NCI-H446 (cell line): ENCODE measurements at regions not wholly inside any gene's neighbourhood (a gene's known extent, or its start where the extent isn't known, plus 50 kb on each side); places are given as distances from the start of the nearest gene placed in this dataset.
A peak's percentile ranks its signal among the peaks of the same experiment; 100 is the strongest.
"Not testable (repeated sequence)": the region's sequence is repeated elsewhere in the genome, so short reads cannot be mapped to it uniquely, and the experiment has no call there.

Experiments used
- DNase-seq, 2 experiments: peaks; one replicate each; lab custom pipeline; 2025; lab: John Stamatoyannopoulos, UW

DNA sequence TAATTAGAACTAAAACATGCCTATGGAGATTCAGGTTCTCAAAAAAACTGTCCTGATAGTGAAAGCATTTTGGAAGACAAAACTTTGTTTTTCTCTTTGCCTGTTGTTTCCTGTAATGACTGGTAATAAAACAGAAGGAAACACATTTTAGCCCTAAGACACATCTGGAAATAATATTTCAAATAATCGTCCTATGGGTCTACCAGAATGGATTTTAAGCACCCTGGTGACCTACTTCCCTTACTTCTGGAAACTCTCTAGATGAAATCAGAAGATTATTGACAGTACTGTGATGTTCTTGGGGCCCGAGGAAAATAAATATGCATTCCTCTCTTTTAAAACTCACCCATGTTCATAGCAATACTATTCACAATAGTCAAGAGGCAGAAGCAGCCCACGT is 110.1 kb upstream of the TLE4 start:
- no peak for DNase-seq

DNA sequence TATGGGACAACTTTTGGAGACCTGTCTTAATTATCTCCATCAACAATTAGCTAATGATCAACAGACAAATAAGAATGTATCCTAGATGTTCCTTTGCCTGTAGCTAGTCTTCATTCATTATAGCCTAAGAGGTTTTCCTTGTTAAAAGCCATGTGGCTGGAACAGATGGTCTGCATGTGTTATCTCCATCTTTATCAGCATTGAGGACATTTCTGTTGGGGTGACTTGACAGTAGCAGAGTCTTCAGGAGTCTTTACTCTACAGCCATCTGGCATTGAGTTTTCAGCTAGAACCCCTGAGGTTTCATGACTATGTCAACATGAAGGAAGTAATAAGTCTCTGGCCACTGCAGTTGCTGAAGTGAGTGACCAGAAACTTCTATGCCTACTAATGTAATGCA is 106.6 kb upstream of the TLE4 start:
- DNase-seq: no peak

DNA sequence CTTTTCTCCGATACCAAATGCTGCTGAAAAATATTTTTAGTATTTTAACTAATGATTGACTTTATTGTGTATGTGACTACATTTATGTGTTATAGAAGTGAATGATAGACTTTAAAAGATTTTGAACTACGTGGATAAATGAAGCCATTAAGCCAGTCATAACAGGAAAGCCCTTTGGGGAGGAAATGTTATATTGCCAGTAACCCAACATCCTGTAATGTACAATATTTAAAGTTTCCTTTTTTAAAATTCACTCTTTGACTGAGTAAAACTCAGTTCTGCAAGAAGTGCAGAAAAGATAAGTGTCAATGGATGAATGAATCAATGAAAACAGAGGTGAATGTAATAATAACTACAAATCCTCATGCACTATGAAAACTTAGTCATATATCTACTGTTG is 102.6 kb upstream of the TLE4 start:
- no peak for DNase-seq

DNA sequence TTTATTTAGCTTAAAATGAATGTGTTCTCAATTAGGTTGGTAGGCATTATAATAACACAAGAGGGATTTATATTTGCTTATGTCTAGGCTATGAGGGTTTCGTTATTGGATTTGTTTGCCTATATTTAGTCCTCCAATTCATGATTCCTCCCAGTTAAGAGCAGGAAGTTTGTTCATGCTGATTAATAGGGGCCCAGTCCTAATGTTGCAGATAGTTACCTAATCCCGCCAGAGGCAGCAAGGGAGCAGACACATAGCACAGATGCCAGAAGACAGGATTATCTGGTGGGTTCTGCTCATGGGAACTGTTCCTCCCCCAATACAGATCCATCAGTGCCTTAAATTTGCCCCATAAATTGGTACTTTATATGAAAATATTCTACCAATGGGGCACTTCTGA is 100.8 kb upstream of the TLE4 start:
- DNase-seq: no peak

DNA sequence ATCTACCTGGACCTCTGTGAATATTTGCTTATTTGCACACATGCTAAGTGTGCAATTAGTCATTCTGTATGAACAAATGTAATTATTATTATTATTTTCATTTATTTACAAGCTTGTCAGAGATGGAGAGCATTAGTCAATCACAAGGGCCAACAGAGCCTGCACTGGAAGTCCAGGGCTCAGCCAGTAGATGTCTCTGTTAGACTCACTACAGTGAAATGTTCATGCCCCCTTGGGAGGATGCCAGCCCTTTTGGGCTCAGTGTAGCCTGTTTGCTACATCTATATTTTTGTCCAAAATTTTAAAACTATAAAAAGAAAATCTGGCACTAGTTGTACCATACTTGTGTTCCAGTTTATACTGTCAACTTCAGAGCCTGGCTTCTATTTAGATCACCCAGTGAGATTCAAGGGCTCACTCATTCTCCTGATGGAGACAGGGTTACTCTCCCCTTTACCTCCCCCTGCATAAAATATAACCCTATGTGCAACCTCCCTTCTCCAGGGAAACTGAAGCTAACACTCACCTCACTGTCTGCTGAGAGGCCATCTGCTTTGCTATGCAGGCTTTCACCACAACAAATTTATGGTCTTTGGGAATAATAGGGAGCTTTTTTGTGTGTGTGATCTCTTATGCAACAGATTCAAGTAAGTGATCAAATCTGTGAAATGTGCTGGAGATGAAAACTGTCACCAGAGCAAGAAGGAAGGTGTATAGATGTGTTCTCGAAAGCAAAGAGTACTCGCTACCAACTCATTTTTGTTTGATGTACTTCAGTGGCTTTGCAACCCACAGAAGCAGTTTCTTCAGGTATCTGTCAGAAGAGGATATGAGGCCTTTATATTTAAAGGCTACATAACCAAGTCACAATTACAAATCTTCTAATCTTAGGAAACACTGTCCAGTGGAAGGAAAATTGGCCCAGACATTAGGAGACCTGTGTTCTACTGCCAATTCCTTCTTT is 99.9 kb upstream of the TLE4 start:
- peak in 1 of 2 experiments; percentile 14 for DNase-seq

DNA sequence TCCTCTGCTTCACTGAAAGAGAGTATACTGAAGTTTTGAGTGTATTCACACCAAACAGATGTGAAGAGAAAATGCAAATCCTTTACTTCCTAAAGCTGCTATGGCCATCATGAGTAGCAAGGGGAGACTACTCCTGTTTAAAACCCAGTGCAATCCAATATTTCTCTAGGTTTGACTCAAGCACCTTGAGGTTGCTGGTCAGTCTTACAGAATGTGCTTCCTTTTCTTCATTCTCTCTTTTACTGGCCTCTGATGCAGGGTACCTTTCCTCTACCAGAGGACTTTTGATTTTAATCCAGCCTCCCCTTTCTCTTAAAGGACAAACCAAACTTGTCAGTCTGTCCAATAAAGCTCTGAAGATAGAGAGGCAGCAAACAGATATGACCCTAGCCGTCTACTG is 98.1 kb upstream of the TLE4 start:
- DNase-seq: no peak

DNA sequence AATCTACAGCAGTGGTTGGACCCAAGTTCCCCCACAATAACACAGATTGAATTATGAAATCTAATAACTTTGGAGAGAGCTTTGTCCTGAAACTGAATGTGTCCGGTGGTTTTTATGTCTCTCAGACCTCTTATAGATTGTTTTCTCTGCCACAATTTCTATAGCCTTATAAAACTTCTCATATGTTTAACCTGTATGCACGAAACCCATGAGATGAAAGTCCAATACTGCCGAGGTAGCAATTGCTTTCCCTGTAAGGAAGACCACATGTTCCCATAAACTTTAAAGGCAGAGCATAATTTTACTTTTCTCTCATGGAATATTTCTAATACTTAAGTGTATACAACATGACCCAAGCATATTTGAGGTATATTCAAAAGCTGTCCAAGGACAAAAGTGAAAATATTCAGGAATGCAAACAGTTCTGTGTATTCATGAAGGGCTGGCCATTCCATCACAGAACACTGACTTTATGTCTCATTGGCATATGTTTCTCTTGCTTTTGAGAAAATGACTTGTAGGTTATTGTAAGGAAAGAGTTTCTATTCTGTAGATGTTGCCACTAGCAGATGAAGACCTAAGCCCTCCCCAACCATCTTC is 94.4 kb upstream of the TLE4 start:
- no peak for DNase-seq

DNA sequence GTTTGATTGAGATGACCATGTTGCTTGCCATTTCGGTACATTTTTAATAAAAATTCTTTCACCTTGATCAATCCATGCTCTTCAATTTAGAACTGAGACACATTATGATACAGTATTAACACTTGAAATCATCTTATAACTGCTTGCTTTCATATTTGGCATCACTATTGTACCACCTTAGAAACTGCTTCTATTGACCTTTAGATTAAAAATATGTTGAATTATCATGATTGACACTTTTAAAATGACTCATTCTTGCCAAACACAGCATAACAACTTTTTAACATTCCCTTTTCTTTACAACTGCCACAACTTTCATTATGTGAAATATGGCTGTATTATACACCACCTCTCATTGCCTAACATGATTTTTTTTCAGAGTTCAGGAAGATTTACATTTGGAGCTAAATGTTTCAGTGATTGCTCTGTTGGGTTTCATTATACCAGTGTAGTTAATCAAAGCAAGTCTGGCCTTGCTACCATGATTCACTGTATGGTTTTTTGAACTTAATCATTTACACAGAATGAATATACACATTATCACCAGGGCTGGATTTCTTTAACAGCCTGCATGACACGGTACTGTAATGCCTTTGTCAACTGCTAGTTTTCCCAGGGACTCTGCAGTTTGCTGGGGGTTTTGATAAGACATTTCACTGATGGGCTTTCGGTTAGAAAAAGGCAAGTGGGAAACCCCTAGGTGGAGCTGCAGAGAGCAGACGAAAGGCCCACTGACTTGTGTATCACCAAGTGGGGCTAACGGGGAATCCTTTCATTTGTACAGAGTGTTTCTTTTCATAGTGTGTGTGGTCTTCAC is 93.6 kb upstream of the TLE4 start:
- no peak for DNase-seq

DNA sequence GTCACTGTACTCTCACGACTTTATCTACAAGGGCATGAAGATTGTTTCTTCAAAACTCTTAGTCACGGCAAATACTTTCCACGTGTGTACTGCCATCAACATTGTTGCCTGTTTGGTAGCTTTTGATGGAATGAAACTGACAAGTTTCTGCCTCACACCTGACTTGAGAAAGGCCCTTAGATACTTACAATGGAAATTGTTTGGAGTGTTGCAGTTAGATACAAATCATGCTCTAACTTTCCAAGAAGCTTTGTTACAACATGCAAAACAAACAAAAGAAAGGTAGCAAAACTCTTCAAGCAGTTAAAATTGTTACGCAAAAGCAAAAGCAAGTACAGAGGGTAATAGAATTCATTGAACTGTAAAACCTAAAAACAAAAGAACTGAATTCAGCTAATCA is 91.1 kb upstream of the TLE4 start:
- DNase-seq: no peak

DNA sequence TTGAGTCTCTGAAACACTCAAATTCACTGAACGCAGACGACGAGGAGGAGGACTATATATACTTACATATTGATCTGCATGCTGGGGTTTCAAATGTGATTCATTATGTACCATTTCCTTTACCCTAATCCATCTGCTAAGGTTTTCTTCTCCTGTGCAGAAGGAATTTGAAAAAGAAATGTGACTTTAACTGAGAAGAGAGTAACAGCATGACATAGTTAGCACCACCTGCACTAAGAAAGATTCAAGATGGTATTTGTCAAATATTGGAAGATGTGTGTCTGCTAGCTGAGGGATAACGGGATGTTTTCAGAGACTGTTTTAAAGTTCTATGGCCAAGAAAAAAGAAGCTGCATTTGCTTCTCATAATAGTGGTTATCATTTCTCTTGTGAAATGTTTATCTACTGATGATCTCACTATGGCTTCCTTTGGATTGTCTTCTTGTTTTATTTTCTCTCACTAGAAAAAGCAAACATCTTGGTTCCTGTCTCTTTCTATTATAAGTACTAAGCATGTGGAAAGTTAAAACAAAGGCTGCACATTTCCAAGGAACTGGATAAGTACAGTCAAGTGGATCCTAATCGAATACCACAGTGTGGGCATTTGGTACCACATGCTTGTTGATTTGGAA is 89.8 kb upstream of the TLE4 start:
- no peak for DNase-seq

DNA sequence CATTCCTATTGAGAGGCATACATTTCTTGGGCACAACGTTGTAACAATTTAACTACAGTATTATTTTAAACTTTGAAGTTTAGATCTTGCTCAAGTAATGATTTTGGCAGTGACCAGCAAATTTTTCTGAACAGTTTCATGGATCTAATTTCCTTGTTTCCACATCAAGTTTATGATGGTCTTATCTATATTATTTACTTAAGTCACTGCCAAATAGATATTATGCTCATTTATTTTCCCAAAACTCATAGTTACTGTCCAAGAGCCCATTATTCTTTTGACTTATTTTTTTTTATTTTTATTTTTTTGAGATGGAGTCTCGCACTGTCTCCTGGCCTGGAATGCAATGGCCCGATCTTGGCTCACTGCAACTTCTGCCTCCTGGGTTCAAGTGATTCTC is 86.5 kb upstream of the TLE4 start:
- no peak for DNase-seq

DNA sequence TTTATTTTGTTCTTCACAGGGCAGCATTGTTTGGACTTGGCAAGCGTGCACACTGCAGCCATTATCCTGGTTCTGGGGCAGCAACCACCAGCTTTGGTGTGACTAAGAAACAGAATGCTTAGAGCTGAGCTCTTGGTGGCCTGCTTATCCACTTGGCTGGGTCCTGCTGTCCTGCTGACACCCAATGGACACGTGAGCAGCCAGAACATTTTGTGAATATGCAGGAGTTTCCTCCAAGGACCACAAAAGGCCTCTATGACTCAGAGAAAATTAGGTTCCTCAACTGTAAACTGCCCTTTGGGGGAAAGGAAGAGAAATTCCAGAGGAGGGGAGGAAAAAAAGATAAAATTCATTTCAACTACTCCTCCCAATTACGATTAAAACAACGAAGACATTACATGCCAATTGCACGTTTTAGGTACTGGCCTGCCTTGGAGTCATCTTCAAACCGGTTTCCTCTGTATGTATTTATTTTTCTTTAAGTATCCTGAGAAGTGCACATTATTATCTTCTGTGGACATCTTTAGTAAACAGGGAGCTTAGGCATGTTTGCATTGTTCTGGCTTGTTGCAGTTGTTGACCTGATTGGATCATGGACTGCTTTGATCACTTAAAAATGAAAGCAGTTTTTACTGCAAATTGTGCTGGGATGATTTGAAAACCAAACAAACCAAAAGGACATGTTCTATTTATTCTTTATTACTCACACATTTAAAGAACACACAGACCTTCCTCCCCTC is 82.3 kb upstream of the TLE4 start:
- no peak for DNase-seq

DNA sequence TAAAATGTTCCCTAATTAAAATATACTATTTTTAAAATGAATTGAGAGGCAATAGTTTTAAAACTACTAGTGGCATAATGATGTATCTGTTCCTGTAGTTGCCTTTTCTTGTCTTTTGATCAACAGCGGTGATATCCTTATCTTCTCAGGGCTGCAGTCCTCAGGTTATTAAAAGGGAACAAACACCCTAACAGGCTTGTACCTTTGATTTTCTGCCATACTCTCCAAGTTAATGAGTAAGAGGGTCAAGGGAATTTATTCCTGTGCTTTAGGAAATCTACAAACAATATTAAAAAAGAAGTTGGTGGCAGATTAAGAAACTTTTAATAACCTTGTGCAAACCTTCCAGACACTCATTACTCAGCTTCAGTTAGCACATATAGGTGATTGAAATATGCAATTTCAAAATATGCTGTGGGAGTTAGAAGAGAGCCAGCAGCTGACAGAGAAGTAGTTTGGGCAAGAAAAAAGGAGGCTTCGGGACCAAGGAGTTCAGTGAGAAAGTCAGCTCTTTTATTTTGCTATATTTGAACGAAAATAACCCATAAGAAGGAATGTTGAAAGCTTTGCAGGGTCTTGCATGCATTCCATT is 81.0 kb upstream of the TLE4 start:
- DNase-seq: no peak

DNA sequence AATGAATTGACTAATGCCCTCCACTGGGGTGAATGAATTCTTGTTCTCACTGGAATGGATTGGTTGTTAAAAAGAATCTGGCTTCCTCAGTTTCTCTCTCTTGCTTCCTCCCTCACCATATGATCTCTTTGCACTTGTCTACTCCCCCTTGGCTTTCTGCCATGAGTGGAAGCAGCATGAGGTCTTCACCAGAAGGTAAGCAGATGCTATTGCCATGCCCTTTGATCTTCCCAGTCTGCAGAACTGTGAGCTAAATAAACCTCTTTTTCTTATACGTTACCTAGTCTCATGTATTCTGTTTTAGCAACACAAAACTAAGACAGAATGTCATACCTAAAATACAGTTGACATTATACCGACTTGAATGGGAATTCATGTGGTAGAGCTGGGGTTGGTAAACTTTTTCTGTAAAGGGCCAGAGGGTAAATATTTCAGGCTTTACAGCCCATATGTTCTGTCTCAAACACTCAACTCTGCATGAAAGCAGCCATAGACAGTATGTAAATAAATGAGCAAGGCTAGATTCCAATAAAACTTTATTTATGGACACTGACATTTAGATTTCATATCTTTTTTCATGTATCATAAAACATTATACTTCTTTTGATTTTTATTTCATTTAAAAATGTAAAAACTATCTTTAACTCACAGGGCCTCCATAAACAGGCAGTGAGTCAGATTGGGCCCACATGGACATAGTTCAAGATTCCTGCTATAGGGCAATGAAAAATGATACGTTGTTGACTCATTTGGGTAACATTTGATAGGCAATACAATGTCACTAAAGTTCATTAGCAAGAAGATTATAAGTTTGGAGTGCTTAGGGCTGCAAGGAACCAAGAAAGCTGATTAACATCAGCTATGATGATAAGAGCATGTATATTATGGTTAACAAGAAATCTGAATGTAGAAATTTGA is 79.4 kb upstream of the TLE4 start:
- DNase-seq: no peak

DNA sequence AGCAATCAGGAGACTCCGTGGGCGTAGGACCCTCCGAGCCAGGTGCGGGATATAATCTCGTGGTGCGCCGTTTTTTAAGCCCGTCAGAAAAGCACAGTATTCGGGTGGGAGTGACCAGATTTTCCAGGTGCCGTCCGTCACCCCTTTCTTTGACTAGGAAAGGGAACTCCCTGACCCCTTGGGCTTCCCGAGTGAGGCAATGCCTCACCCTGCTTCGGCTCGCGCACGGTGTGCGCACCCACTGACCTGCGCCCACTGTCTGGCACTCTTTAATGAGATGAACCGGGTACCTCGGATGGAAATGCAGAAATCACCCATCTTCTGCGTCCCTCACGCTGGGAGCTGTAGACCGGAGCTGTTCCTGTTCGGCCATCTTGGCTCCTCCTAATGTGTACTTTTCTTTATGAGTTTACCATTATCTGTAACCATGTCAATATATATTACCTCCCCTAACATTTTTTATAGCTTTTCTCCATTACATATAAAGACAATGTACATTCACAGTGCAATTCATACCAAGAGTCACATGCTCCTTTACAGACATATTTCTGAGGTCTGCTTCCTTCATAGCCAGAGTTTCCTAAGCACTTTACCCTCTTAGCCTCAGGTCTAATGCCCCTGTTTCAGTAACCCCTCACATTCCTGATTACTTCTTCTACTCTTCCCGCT is 71.4 kb upstream of the TLE4 start:
- DNase-seq: not testable (repeated sequence)

DNA sequence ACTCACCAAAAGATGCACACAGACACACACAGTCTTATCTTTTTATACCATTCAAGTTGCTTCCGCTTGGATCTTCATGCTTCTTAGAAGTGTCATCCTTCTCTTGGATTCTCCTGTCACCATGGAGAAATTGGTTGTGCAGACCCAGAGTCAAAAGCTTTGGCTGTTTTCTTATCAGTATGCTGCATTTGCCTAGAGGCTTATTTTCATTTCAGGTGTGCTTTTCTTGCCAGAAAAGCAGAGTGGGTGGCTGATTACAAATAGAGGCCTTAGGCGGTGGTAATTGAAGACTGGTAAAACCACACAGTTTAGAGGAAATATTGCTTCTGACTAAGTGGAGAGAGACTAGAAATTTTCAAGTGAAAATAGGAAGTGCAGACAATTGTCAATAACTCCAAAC is 70.2 kb upstream of the TLE4 start:
- no peak for DNase-seq

DNA sequence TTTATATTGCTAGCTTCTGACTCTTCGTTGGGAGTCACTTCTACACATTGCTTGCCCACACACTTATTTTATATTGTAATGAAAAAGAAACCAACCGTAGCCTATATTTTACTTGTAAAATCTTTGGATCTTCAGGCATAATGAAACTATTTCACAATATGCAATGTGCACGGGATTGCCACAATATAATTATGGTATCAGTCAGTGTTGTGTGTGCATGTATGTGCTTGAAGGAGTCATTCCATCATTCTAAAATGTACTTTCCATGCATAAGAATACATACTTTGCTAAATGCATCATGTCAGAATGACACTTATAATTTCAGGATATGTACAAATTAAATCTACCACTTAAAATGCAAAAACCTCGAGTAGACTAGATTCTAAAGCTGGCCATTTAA is 64.0 kb upstream of the TLE4 start:
- no peak for DNase-seq

DNA sequence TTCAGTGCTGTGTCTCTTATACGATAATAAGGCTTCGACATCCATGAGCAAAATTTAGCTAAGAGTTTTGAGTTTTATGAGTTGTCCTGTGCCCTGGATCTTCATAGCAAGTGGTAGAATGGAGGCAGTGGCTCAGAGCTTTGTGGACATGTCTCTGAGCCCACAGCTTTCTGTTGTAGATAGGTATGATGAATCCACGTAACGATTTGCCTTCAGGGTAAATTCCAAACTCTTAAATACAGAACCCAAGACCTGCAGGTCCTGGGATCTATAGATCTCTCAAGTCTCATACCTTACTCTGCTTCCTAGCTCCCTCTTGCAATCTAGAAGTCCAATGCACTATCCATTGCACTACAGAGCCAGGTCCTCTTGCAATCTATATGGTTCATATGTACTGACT is 59.5 kb upstream of the TLE4 start:
- DNase-seq: no peak
